Neural cell (in vitro differentiated cells): ENCODE measurements at regions not wholly inside any gene's neighbourhood (a gene's known extent, or its start where the extent isn't known, plus 50 kb on each side); places are given as distances from the start of the nearest gene placed in this dataset.

Experiments
- H2AFZ ChIP-seq: fragments of 200-600, 300-800 bp; sonication (generic), shearing (Covaris generic); 2 replicates; pipeline ENCODE4 v1.6.0; 2014; ENCODE audit warnings: low read depth, mild to moderate bottlenecking, antibody characterized with exemption, low read length, moderate library complexity
- H3F3A ChIP-seq: fragments of 200-600 bp; shearing (Covaris generic); 2 replicates; pipeline ENCODE4 v1.6.1; 2016; ENCODE audit warnings: mild to moderate bottlenecking, moderate library complexity, mixed read lengths, antibody characterized with exemption, low read length; ENCODE audit not compliant: insufficient read depth, poor library complexity, severe bottlenecking
- H3K27ac ChIP-seq: fragments of 200-600, 300-800 bp; sonication (generic), shearing (Covaris generic); 2 replicates; pipeline ENCODE4 v1.5.1; 2014; ENCODE audit warnings: mild to moderate bottlenecking, low read length, moderate library complexity
- H3K27me3 ChIP-seq: fragments of 300-800, 200-600 bp; sonication (generic), shearing (Covaris generic); 2 replicates; pipeline ENCODE4 v1.6.0; 2014; ENCODE audit warnings: mild to moderate bottlenecking, low read depth, low read length, moderate library complexity; ENCODE audit not compliant: insufficient read depth
- H3K36me3 ChIP-seq: fragments of 300-800, 200-600 bp; sonication (generic), shearing (Covaris generic); 2 replicates; pipeline ENCODE4 v1.5.1; 2014; ENCODE audit warnings: mild to moderate bottlenecking, antibody characterized with exemption, low read length, moderate library complexity; ENCODE audit not compliant: insufficient read depth
- H3K4me2 ChIP-seq: fragments of 300-800, 200-600 bp; sonication (generic), shearing (Covaris generic); 2 replicates; pipeline ENCODE4 v1.6.0; 2014; ENCODE audit warnings: mild to moderate bottlenecking, low read length
- H3K4me3 ChIP-seq: fragments of 300-800, 200-600 bp; sonication (generic), shearing (Covaris generic); 2 replicates; pipeline ENCODE4 v1.5.1; 2014; ENCODE audit warnings: mild to moderate bottlenecking, low read length, moderate library complexity
- H3K79me2 ChIP-seq: fragments of 200-600 bp; shearing (Covaris generic); replicated peaks from 2 replicates; pipeline ENCODE4 v1.6.0; 2014; ENCODE audit warnings: mild to moderate bottlenecking, low read length, moderate library complexity; ENCODE audit not compliant: insufficient read depth
- H3K9ac ChIP-seq: fragments of 300-800, 200-600 bp; sonication (generic), shearing (Covaris generic); 2 replicates; pipeline ENCODE4 v1.6.1; 2016; ENCODE audit warnings: mild to moderate bottlenecking, low read length, mixed read lengths
- H3K9me2 ChIP-seq: fragments of 200-600 bp; shearing (Covaris generic); 2 replicates; pipeline ENCODE4 v1.6.1; 2016; ENCODE audit warnings: mild to moderate bottlenecking, low read length, mixed read lengths; ENCODE audit not compliant: insufficient read depth
- H3K9me3 ChIP-seq: fragments of 200-600, 300-800 bp; sonication (generic), shearing (Covaris generic); 2 replicates; pipeline ENCODE4 v1.6.1; 2016; ENCODE audit warnings: mild to moderate bottlenecking, mixed run types, low read length, moderate library complexity, mixed read lengths
- H4K20me1 ChIP-seq: fragments of 200-600 bp; shearing (Covaris generic); 2 replicates; pipeline ENCODE4 v1.6.1; 2016; ENCODE audit warnings: mild to moderate bottlenecking, mixed run types; ENCODE audit not compliant: insufficient read depth
- EP300 ChIP-seq: fragments of 450-650 bp; conservative IDR thresholded peaks from 2 replicates; pipeline ENCODE4 v1.6.1; 2014; ENCODE audit warnings: antibody characterized with exemption, mild to moderate bottlenecking, moderate library complexity; ENCODE audit not compliant: poor library complexity, severe bottlenecking
- EZH2 ChIP-seq: fragments of 200-600, 300-800 bp; shearing (Covaris generic), sonication (generic); IDR thresholded peaks from 2 replicates; pipeline ENCODE4 v1.6.1; 2014; ENCODE audit warnings: antibody characterized with exemption, low read length, borderline replicate concordance, mild to moderate bottlenecking; ENCODE audit not compliant: insufficient read depth, poor library complexity, severe bottlenecking
- MXI1 ChIP-seq: fragments of 450-650 bp; conservative IDR thresholded peaks from 2 replicates; pipeline ENCODE4 v1.6.1; 2014; ENCODE audit warnings: antibody characterized with exemption, mild to moderate bottlenecking; ENCODE audit not compliant: poor library complexity, severe bottlenecking
- POLR2AphosphoS5 ChIP-seq: IDR thresholded peaks from 2 replicates; pipeline ENCODE4 v1.6.1; 2012
- RAD21 ChIP-seq: fragments of 450-650 bp; conservative IDR thresholded peaks from 2 replicates; pipeline ENCODE4 v1.6.1; 2014; ENCODE audit warnings: antibody characterized with exemption, mild to moderate bottlenecking, moderate library complexity
- SMC3 ChIP-seq: fragments of 450-650 bp; conservative IDR thresholded peaks from 2 replicates; pipeline ENCODE4 v1.6.1; 2014; ENCODE audit warnings: antibody characterized with exemption, mild to moderate bottlenecking, moderate library complexity; ENCODE audit not compliant: poor library complexity
- TAF1 ChIP-seq: IDR thresholded peaks from 2 replicates; pipeline ENCODE4 v1.6.1; 2012; ENCODE audit warnings: low read depth
- TF ChIP-seq, protein P1 (sequence below): fragments of 450-650 bp; IDR thresholded peaks from 2 replicates; pipeline ENCODE4 v1.5.1; 2014; ENCODE audit warnings: antibody characterized with exemption, mild to moderate bottlenecking, moderate library complexity; ENCODE audit not compliant: poor library complexity, severe bottlenecking
- TF ChIP-seq, protein P2 (sequence below): IDR thresholded peaks from 2 replicates; pipeline ENCODE4 v1.6.1; 2012; ENCODE audit warnings: borderline replicate concordance

DNA sequence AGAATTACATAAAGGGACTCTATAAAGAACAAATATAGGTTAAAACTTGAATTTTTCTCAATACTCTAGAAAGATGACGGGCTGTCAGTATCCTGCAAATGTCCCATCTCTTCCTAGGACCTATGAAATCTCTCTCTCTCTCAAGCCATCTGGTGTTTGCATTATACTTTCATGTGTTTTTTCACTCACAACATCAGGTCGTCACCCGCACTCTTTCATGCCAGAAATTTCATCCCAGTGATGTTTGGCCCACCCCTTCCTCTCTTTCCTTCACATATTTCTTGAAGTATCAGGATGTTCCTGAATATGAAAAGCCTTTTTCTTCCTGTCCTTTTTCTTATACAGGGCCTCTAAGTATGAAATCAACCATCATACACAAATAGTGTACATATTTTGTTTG, 63.3 kb upstream of the GAS1 start:
- Histone ChIP-seq H3K27me3 (no peaks in the 10 kb centered on the region), H3K9me3 (no peaks in the 10 kb centered on the region), H2AFZ (no peak overlapping the region), H3K36me3 (no peaks in the 10 kb centered on the region), H4K20me1 (no peaks in the 10 kb centered on the region), H3K9me2 (no peaks in the 10 kb centered on the region), H3K27ac (no peak overlapping the region), H3K4me2 (no peak overlapping the region), H3K4me3 (no peak overlapping the region), H3K9ac (no peak overlapping the region), H3F3A (no peaks in the 10 kb centered on the region), H3K79me2 (no peaks in the 10 kb centered on the region)
- no peak for TF ChIP-seq EZH2
- no peak for TF ChIP-seq RAD21
- no peak for TF ChIP-seq SMC3
- TF ChIP-seq EP300 = no peak
- TF ChIP-seq, protein P1, sequence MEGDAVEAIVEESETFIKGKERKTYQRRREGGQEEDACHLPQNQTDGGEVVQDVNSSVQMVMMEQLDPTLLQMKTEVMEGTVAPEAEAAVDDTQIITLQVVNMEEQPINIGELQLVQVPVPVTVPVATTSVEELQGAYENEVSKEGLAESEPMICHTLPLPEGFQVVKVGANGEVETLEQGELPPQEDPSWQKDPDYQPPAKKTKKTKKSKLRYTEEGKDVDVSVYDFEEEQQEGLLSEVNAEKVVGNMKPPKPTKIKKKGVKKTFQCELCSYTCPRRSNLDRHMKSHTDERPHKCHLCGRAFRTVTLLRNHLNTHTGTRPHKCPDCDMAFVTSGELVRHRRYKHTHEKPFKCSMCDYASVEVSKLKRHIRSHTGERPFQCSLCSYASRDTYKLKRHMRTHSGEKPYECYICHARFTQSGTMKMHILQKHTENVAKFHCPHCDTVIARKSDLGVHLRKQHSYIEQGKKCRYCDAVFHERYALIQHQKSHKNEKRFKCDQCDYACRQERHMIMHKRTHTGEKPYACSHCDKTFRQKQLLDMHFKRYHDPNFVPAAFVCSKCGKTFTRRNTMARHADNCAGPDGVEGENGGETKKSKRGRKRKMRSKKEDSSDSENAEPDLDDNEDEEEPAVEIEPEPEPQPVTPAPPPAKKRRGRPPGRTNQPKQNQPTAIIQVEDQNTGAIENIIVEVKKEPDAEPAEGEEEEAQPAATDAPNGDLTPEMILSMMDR = no peak
- no peak for TF ChIP-seq TAF1
- no peak for TF ChIP-seq MXI1
- no peak for TF ChIP-seq POLR2AphosphoS5

DNA sequence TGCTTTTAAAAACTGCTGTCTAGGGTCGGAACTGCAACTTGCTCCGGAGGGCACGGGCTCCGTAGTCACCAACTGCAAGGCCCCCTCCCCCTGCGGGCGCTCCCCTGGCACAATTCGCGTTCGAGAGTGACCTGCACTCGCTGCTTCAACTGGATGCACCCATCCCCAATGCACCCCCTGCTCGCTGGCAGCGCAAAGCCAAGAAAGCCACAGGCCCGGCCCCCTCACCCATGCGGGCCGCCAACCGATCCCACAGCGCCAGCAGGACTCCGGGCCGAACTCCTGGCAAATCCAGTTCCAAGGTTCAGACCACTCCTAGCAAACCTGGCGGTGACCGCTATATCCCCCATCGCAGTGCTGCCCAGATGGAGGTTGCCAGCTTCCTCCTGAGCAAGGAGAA, 64.2 kb upstream of the GAS1 start:
- H3K79me2 ChIP-seq = no peaks in the 10 kb centered on the region
- no peaks in the 10 kb centered on the region for H3F3A ChIP-seq
- no peaks in the 10 kb centered on the region for H3K9me3 ChIP-seq
- H3K27ac ChIP-seq = no peak overlapping the region
- H3K27me3 ChIP-seq = no peaks in the 10 kb centered on the region
- no peaks in the 10 kb centered on the region for H3K36me3 ChIP-seq
- H3K4me2 ChIP-seq = no peak overlapping the region
- no peak overlapping the region for H3K4me3 ChIP-seq
- H2AFZ ChIP-seq = no peak overlapping the region
- no peak overlapping the region for H3K9ac ChIP-seq
- no peaks in the 10 kb centered on the region for H3K9me2 ChIP-seq
- H4K20me1 ChIP-seq = no peaks in the 10 kb centered on the region
- TF ChIP-seq SMC3 (no peak), POLR2AphosphoS5 (no peak), RAD21 (no peak), EP300 (no peak), TAF1 (no peak), EZH2 (no peak), MXI1 (no peak)
- TF ChIP-seq, protein P1 = no peak
- TF ChIP-seq, protein P2, sequence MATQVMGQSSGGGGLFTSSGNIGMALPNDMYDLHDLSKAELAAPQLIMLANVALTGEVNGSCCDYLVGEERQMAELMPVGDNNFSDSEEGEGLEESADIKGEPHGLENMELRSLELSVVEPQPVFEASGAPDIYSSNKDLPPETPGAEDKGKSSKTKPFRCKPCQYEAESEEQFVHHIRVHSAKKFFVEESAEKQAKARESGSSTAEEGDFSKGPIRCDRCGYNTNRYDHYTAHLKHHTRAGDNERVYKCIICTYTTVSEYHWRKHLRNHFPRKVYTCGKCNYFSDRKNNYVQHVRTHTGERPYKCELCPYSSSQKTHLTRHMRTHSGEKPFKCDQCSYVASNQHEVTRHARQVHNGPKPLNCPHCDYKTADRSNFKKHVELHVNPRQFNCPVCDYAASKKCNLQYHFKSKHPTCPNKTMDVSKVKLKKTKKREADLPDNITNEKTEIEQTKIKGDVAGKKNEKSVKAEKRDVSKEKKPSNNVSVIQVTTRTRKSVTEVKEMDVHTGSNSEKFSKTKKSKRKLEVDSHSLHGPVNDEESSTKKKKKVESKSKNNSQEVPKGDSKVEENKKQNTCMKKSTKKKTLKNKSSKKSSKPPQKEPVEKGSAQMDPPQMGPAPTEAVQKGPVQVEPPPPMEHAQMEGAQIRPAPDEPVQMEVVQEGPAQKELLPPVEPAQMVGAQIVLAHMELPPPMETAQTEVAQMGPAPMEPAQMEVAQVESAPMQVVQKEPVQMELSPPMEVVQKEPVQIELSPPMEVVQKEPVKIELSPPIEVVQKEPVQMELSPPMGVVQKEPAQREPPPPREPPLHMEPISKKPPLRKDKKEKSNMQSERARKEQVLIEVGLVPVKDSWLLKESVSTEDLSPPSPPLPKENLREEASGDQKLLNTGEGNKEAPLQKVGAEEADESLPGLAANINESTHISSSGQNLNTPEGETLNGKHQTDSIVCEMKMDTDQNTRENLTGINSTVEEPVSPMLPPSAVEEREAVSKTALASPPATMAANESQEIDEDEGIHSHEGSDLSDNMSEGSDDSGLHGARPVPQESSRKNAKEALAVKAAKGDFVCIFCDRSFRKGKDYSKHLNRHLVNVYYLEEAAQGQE = no peak
